NT2/D1 (cell line): ENCODE measurements at regions not wholly inside any gene's neighbourhood (a gene's known extent, or its start where the extent isn't known, plus 50 kb on each side); places are given as distances from the start of the nearest gene placed in this dataset.

Experiments used
- YY1 ChIP-seq: IDR thresholded peaks from 2 replicates; pipeline ENCODE4 v1.6.1; 2011; ENCODE audit not compliant: insufficient read length, insufficient read depth
- ZNF274 ChIP-seq: IDR thresholded peaks from 2 replicates; pipeline ENCODE4 v1.6.1; 2011; ENCODE audit warnings: mild to moderate bottlenecking, low read depth, low read length

GRCh38 chr3:74465715-74466410 lies 148.6 kb downstream of the CNTN3 start:
- TF ChIP-seq ZNF274 (no peak), YY1 (no peak)
